Stimulated activated CD8-positive, alpha-beta memory T cell treated with anti-CD3 and anti-CD28 coated beads, Interleukin-2, amount 100 ng/mL, for 48 hours (primary cell): ENCODE measurements at regions not wholly inside any gene's neighbourhood (a gene's known extent, or its start where the extent isn't known, plus 50 kb on each side); places are given as distances from the start of the nearest gene placed in this dataset.
"Not testable (repeated sequence)": the region's sequence is repeated elsewhere in the genome, so short reads cannot be mapped to it uniquely, and the experiment has no call there.

ENCODE experiments used
- DNase-seq, 2 donors: peaks; one replicate each; pipeline ENCODE4 v3.0.0-alpha.2; 2020; ENCODE audit warnings: low read depth in 2 of 2

DNA sequence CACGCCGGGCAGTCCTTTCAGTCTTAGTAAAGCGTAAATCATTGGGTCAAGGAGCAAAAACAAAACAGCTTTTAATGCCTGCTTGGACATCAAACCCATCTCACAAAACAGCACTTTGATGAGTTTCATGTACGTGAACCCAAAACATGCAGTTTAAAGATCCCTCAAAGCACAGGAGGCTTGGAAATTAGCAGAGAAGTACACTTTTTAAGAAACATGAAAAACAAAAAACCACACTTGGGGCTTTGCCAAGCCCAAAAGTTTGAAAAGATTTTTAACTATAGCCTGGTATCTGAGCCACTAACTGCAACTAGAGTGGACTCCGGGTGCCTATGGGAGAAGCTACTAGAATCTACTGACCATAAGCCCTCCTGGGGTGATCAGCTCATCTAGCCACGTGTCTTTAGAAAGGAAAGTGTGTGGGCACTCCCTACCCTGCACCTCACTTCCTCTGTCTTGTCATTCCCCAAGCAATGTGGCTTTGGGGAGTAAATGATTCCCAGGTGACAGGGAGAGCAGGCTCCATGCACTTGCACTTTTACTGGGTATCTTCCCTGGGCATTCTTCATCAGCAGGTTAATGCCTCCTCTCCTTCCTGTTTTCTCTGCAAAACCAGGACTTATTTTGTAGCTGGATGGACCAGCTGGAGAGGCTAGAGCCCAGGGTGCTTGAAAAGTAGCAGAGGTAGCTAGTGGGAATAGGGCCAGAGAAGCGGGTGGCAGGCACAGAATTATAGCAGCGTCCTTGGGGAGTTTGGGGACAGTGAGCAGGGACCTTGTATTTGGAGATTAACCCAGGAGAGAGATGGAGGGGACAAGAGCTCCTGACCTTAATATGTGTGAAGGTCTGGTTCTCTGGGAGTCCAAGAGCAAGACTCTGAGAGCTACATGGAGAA is 339.3 kb downstream of the BCL11B start:
- no peak for DNase-seq

DNA sequence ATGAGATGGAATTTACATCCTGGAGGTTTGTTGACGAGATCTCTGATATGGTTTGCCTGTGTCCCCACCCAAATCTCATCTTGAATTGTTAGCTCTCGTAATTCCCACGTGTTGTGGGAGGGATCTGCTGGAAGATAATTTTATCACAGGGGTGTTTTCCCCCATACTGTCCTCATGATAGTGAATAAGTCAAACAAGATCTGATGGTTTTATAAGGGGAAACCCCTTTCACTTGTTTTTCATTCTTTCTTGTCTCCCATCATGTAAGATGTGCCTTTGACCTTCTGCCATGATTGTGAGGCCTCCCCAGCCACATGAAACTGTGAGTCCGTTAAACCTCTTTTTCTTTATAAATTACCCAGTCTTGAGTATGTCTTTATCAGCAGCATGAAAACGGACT is 337.4 kb downstream of the BCL11B start:
- not testable (repeated sequence) for DNase-seq

DNA sequence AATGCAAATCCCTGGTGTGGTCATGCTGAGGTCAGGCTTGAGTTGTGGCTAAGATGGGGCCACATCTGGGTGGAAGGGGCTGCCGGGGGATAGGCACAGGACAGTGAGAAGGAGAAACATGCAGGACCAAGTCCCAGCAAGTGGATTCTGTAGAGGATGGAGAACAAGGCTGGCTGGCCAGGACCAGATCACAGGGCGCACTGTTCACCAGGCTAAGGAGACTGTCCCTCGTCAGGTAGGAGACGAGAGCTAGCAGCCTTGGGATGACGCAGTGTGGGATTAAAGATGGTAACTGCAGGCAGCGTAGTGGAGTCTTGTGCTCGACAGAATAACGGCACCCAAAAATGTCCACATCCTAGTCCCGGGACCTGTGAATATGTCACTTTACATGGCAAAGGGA is 336.1 kb downstream of the BCL11B start:
- DNase-seq = no peak

GRCh38 chr14:98937021-98937420 is 335.0 kb downstream of the BCL11B start:
- DNase-seq = no peak

DNA sequence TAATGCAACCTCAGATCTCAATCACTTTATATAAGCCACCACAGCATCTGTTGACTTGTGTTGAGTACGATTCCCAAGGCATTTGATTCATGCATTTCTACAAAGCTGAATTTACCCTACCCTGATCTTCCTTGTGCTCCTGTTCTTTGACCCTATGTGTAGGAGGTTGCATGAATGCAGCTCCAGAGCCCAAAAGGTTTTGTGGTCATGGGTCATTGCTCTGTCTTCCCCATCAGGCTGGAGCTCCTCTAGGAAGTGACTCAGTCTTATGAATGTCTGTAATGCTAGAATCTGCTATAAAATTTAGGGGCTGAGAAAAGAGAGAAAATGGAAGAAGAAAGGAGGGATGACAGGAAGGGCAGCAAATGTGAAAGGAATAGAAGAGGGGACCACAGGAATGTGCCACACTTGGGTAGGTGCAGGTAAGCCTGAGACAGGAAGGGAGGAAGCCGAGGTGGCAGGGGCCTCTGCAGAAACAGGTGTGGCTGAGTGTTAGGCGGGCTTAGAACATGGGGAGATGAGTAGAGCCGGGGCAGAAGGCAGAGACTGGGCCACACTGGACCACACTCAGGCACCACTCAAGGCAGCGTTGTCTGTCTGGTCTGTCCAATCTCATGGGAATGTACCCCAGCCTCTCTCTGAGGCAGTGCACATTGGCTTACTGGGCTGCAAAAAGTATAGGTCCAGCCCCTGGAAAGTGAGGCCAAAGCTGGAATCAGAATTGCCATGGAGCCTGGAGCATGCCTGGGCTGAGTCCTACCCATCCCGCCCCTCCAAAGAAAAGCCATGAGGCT is 334.1 kb downstream of the BCL11B start:
- no peak for DNase-seq

GRCh38 chr14:98940693-98941437 is 331.1 kb downstream of the BCL11B start:
- no peak for DNase-seq

DNA sequence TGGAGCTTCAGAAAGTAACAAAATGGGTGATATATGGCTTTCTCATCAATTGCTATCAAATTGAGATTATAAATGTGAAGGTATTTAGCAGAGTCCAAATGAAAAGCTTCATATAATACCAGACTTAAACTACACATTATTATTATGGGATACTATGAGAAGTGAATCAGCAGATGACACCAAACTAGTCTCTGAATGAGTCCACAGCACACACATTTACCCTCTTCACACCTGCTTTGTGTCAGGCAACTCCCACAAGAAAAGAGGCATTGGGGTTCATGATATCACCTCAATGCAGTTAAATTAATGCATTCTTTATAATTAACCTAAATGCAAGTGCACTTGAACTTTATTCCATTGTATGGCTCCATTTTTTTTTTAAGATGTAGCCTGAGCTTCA is 330.5 kb downstream of the BCL11B start:
- DNase-seq = no peak

- DNase-seq = no peak
These were observed 328.1 kb downstream of the BCL11B start for GRCh38 chr14:98943907-98944306.

DNA sequence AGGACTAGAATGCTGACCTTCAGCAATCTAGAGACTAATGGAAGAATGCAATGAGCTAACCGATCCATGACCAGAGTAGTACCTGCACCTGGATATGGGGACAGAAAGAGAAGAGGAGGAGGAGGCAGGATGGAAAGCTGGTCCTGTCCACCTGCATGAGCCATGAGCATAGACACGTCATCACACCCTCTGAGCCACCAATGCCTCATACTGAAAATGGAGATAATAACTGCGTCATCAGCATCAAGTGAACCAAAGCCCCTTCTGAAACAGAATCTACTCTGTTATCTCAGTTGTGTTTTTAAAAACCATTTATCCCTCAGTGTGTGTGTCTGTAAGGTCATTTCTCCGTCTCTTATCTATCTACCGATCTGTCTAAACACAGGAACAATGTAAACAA is 327.0 kb downstream of the BCL11B start:
- DNase-seq = no peak

DNA sequence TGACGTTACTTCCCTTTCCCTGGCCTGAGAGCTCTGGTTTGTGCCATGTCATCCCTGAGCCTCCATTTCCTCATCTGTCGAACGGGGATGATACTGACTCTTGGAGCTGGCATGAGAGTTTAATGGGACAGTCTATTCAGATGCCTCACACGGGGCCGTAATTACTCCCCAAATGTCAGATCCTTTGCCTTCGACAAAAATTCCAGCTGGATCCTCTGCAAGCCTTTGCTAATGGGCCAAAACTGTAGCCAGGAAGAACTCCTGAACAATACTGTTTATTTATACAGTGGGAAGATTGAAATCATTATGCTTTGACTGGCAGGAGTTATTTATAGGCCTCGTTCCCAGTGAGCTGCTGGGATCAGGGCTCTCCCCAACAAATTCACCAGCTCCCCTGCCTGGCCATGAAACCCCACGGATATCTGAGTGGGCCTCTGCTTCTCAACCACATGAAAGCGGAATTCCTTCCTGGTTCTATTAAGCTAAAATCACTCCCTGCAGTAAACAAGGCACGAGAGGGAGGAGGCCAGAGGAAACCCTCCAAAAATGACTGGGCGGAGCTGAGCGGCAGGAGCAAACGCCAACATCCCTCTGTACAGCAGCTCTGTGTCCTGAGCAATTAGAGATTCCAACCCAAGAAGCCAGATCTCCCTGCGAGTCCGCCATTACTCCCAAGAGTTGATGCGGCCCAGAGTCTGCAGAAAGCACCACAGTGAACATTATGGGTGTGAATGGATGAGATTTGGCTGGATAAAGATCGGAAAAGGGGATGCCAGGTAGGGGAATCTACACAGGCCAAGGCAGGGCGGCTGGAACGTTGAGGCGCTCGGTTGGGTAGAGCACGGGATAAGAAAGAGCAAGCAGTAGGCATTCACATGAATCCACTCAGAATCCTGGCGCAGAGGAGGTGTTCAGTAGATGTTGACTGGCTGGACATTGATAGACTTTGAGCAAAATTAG is 326.1 kb downstream of the BCL11B start:
- no peak for DNase-seq

- no peak for DNase-seq
These were observed 325.1 kb downstream of the BCL11B start for GRCh38 chr14:98946940-98947339.

DNA sequence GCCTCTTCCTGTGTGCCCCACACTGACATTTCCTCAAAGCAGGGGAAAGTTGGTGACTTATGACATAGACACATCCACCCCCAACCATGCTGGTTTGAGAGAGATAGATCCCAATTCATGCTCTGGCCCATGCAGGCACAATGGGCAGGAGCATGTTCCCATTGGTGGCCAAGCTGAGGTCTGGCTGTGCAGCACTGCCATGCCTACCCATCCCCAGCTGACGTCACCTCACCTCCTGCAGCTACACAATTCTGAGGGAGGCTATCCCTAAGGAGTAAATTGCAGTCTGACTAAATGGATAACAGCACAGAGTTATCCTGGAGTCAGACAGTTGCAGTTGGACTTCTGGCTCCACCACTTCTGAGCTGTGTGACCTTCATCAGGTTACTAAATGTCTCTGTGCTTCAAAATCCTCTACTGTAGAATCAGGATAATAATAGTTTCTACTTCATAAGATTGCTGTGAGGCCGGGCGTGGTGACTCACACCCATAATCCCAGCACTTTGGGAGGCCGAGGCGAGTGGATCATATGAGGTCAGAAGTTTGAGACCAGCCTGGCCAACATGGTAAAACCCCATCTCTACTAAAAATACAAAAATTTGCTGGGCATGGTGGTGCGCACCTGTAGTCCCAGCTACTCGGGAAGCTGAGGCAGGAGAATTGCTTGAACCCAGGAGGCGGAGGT is 323.9 kb downstream of the BCL11B start:
- DNase-seq = no peak

DNA sequence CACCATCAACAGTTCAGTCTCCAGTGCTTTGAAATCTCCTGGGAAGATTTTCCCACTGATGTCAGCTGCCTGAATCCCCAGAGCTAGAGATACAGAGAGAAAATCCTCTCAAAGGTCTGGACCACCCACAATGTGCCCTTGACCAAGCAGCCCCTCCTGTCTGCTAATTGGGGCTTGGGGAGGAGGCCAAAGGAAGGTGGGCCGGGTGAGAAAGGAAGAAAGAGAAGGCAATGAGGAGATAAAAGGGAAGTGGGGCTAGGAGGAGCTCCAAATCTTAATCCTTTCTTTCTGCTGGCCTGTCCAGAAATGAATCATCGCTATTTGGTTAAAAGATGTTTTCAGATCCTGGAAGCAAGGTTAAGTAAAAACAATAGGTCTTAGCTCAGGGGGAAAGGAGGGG is 322.9 kb downstream of the BCL11B start:
- DNase-seq = no peak

DNA sequence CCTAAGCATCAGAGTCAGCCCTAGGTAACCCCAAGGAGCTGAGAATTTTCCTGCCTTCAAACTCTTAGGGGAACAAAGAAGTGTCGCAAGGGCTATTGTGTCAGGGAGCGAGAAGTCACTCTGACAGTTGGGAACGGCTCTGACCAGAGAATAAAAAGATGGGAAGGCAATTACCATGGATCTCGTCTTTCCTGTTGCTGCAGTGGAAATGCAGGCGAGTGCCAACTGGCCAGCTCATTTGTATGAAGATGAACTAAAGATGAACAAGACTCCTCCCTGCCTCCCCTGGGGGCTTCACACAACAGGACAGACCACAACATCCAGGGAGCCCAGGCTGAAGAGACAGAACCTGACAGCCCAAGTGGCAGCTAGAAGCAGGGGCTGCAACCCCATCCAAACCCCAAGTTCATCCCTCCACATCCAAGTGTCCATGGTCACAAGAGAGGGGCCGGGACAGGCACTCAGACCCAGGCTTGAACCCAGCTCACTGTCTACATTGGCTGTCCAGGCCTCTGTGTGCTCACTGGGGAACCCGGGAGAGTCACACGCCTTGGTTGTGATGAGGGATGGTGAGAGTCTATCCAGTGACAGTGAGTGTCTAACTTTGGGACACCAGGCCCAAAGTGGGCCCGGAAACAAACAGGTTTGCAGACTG is 322.4 kb downstream of the BCL11B start:
- DNase-seq = no peak

- no peak for DNase-seq
These were observed 321.6 kb downstream of the BCL11B start for GRCh38 chr14:98950353-98950895.

DNA sequence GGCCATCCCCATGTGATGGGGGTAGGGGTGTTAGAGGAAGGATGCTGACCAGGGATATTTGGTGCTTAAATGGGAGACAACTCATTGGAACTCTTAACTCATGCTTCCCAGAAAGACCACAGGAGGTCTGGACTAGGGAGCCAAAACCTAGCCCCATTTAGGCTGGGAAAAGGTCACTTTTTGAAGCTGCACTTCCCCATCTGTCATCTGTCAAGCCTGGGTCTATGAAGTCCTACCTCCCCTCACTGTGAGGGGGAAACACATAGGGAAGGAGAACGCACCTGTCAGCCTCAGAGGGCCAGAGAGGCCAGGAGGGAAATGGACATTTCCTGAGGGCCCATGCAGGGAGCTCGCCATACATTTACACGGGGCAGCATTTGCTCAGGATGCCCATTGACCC is 321.0 kb downstream of the BCL11B start:
- no peak for DNase-seq

DNA sequence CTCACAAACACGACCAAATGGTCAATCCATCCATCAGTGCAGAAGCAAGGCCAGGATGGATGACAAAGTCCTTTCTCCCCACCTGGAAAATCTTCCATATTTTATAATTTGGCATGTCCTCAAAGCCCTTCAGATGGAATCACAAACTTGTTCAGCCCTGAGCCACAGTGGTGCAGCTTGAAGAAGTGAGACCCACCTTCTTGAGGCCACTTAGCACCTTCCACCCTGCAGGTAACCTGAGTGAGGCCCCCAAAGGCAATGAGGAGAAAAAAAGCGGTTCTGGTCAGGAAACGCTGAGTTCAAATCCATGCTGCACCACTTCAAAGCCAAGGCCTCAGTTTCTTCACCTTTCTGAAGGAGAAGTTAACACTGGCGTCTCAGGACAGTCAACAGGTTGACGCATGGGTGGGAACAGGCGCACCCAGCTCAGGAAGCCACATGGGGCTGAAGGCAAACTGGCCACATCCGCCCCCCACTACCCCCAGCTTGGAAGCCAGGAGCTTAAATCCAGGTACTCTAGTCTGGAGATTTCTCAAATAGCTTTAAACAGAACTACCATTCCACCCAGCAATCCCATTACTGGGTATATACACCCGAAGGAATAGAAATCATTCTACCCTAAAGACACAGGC is 320.4 kb downstream of the BCL11B start:
- DNase-seq = no peak

- no peak for DNase-seq
These were observed 319.2 kb downstream of the BCL11B start for GRCh38 chr14:98952593-98953350.
